Panc1 (cell line): ENCODE measurements at regions not wholly inside any gene's neighbourhood (a gene's known extent, or its start where the extent isn't known, plus 50 kb on each side); places are given as distances from the start of the nearest gene placed in this dataset.

Source experiments
- POLR2AphosphoS5 ChIP-seq: IDR thresholded peaks from 2 replicates; pipeline ENCODE4 v1.6.1; 2012; ENCODE audit warnings: mild to moderate bottlenecking, low read depth, low read length, moderate library complexity
- SIN3A ChIP-seq: IDR thresholded peaks from 2 replicates; pipeline ENCODE4 v1.6.1; 2012; ENCODE audit warnings: low read depth, mild to moderate bottlenecking, low read length, moderate library complexity, borderline replicate concordance; ENCODE audit not compliant: insufficient read depth
- TF ChIP-seq, protein P1 (sequence below): fragments of 450-650 bp; IDR thresholded peaks from 2 replicates; pipeline ENCODE4 v1.5.1; 2017; ENCODE audit warnings: mild to moderate bottlenecking
- TF ChIP-seq, protein P2 (sequence below), 2 experiments: IDR thresholded peaks; 2 replicates each; pipeline ENCODE4 v1.6.1; 2011 to 2012; ENCODE audit warnings: low read depth in 2 of 2, control low read depth in 1 of 2, low read length in 1 of 2, mild to moderate bottlenecking in 1 of 2, moderate library complexity in 1 of 2; ENCODE audit not compliant: insufficient read depth in 1 of 2

DNA sequence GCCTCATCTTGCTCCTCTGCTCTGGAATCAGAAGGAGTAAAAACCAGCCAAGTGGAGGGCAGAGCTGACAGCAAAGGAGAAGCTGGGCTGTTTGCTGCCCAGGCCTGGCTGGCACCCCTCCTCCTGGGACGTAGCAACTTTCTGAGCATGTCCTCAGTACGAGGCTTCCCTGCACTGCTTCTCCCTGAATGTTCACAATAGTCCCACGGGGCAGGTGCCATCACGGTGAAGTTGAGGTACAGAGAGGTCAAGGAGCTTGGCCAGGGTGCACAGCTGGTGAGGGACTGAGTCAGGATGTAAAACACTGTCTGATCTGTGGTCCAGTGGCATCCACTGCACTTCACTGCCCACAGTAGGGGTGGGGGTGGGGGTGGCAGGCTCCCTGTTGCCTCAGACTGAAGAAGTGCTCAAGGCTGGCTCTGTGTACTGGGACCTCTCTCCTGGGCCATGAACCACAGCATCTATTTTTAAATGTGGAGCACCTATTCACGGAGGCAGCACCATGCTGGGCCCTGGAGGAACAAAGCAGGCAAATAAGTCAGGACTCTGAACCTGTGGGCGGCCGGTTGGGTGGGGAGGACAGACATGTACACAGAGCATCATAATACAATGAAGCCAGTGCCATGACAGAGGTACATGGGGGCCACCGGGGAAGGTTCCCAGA, 369.5 kb downstream of the SEC14L1 start:
- TF ChIP-seq, protein P1, sequence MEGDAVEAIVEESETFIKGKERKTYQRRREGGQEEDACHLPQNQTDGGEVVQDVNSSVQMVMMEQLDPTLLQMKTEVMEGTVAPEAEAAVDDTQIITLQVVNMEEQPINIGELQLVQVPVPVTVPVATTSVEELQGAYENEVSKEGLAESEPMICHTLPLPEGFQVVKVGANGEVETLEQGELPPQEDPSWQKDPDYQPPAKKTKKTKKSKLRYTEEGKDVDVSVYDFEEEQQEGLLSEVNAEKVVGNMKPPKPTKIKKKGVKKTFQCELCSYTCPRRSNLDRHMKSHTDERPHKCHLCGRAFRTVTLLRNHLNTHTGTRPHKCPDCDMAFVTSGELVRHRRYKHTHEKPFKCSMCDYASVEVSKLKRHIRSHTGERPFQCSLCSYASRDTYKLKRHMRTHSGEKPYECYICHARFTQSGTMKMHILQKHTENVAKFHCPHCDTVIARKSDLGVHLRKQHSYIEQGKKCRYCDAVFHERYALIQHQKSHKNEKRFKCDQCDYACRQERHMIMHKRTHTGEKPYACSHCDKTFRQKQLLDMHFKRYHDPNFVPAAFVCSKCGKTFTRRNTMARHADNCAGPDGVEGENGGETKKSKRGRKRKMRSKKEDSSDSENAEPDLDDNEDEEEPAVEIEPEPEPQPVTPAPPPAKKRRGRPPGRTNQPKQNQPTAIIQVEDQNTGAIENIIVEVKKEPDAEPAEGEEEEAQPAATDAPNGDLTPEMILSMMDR: no peak
- TF ChIP-seq POLR2AphosphoS5 (no peak), SIN3A (no peak)
- TF ChIP-seq, protein P2, sequence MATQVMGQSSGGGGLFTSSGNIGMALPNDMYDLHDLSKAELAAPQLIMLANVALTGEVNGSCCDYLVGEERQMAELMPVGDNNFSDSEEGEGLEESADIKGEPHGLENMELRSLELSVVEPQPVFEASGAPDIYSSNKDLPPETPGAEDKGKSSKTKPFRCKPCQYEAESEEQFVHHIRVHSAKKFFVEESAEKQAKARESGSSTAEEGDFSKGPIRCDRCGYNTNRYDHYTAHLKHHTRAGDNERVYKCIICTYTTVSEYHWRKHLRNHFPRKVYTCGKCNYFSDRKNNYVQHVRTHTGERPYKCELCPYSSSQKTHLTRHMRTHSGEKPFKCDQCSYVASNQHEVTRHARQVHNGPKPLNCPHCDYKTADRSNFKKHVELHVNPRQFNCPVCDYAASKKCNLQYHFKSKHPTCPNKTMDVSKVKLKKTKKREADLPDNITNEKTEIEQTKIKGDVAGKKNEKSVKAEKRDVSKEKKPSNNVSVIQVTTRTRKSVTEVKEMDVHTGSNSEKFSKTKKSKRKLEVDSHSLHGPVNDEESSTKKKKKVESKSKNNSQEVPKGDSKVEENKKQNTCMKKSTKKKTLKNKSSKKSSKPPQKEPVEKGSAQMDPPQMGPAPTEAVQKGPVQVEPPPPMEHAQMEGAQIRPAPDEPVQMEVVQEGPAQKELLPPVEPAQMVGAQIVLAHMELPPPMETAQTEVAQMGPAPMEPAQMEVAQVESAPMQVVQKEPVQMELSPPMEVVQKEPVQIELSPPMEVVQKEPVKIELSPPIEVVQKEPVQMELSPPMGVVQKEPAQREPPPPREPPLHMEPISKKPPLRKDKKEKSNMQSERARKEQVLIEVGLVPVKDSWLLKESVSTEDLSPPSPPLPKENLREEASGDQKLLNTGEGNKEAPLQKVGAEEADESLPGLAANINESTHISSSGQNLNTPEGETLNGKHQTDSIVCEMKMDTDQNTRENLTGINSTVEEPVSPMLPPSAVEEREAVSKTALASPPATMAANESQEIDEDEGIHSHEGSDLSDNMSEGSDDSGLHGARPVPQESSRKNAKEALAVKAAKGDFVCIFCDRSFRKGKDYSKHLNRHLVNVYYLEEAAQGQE (IDR thresholded peaks at IDR 0.05; ENCODE audit: insufficient read depth in 1 of 2, low read depth in 2 of 2, low read length in 1 of 2): no peak
